HG02852 (cell line): ENCODE measurements at regions not wholly inside any gene's neighbourhood (a gene's known extent, or its start where the extent isn't known, plus 50 kb on each side); places are given as distances from the start of the nearest gene placed in this dataset.

Experiments used
- ATAC-seq: cut with Tn5 transposase; IDR thresholded peaks from one replicate; pipeline ENCODE4 v1.9.1; 2021; ENCODE audit warnings: mild to moderate bottlenecking, moderate library complexity; ENCODE audit not compliant: unreplicated experiment

DNA sequence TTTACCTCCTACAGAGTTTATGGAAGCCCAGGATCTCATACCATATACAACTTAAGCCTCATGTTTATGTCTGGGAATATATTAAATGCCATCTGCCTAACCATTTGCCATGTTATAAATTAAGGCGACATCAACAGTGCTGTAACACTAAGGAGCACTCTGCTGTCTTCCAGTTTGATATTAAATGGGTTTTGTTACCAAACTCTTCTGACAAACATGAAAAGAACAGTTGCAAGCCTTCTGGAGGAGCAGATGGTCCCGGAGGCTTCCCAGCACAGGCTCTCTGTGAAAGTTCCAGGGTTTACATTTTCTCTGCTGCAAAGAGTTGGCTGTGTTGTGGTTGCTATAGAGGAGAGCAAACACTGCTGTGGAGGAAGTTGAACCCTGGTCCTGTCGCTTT, 545.3 kb upstream of the SALL1 start:
- ATAC-seq: no peak

DNA sequence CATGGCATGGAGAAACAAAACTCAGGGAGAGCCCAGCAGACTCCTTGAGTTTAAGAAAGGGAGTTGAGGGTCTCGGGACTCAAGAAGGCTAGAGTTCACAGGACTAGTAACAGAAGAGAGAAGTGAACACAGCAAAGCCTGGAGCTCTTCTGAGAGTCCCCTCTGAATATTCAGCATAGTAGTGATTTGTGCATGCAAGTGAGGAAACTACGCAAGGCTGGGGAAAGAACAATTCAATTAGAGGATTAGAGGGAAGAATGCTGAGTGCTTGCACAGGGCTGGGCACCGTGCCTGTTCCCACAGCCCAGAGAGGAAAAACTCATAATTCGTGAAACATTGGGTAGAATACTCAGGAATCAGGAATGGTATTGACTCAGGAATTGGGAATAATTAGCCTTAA, 540.0 kb upstream of the SALL1 start:
- no peak for ATAC-seq

DNA sequence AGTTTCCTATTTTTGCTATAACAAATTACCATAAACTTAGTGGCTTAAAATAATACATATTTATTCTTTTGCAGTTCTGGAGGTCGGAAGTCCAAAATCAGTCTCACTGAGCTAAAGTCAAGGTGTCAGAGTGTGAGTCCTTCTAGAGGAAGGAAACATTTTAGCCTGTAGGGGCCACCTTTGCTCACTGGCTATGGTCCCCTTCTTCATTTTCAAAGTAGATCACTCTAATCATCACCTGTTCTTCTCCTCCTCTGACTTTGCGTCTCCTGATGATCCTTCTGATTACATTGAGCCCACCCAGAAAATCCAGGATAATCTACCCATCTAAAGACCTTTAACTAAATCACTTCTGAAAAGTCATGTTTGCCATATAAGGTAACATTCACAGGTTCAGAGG, 534.4 kb upstream of the SALL1 start:
- no peak for ATAC-seq

DNA sequence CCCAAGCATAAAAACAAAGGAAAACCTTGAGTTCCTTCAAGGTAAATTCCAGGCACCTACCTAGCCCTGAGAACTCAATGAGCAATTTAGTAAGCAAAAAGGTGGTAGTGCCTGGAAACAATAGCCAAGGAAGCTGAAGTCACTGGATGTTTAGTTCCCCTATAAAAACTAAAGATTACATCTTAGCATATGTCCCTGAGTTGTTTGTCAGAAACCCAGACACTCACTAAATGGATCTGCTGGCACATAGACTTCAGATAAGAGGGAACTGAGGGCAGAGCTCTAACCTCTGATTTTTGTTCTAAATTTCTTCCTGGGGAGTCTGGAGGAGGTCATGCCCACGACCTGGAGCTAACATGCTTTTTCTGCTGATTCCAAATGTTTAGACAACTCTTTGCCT, 532.8 kb upstream of the SALL1 start:
- no peak for ATAC-seq

DNA sequence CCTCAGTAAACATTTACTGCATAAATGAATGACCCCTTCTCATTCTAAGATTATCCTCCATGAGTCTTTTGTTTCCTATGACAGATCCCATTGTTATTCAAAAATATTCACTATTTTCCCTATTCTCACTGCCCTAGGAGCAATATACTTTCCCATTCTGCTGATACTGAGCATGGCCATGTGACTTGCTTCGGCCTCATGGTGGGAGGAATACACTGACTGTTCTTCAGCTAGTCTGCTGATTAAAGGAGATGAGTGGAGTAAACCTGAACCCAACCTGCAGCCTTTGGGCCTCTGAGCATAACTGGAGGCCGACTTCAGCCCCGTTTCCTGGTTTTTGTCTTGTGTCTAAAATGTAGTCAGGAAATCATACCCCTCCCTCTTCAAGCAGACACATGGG, 531.8 kb upstream of the SALL1 start:
- ATAC-seq: no peak

DNA sequence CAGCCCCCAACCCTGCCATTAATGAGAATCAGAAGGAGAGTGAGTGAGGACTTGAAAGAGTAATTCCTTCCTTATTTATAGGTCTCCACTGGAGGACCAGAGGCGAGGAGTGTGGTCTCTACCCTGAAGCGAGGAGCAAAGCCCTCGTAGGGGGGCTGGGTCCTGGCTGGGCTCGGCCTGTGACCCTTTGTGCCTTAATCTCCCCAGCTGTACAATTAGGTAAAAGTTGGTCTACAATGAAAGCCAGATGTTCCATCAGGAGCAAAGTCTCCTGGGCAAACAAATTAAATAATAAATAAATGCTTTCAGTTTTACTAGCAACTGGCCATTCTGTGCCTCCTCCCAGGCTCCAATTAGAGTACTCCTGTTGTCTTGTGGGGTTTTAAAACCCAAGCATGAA, 523.5 kb upstream of the SALL1 start:
- no peak for ATAC-seq

DNA sequence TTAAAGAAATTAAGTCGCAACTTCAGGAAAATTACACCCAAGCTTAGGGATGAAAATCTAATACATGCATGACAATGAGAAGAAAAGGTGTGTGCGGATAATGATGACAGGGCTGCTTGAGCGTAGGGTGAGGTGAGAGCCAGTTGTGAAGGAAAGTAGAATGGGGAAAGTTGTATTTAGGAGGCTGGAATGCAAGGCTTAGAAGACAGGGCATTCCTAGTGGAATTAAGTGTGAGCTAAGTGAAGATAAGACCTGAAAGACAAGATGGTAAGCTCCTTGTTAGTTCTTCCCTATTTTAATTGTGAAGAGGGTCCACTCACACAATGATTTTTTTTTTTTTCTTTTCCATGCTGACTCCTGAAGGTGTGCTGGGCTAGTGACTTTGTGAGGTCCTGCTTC, 519.5 kb upstream of the SALL1 start:
- ATAC-seq: no peak

DNA sequence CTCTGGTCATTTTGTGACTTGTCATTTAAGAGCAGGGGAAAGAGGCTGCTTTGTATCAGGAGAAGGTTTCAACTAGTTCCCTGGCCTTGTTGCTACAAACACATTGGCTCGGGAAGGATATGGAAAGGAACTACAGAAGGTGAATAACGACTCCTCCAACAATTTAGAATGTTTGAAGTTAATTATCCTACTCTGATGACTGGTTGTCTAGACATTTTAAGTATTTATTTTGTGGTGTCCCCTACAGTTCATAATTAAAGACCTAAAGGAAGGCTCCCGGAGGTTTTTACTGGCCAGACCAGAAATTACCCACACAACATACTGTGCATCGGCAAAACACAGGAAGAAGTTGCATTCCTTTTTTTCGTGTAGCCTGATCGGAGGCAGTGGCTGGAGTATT, 515.8 kb upstream of the SALL1 start:
- no peak for ATAC-seq

DNA sequence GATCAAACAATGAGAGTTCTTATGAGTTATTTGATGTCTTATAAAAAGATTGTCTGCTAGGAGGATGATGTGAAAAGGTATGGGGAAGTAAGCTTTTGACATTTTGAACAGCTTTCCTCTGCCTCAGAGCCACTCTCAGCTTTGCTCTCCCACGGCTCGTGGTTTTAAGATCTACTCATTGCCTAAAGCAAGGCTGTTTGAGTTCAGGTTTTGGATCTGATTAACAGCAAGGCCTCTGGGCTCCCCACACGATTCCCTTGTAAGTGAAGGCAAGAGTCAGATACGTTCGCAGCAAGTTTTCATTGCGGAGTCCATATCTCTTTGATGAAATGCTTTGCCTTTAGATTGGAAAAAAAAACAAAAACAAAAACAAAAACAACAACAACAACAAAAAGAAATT, 515.0 kb upstream of the SALL1 start:
- no peak for ATAC-seq

DNA sequence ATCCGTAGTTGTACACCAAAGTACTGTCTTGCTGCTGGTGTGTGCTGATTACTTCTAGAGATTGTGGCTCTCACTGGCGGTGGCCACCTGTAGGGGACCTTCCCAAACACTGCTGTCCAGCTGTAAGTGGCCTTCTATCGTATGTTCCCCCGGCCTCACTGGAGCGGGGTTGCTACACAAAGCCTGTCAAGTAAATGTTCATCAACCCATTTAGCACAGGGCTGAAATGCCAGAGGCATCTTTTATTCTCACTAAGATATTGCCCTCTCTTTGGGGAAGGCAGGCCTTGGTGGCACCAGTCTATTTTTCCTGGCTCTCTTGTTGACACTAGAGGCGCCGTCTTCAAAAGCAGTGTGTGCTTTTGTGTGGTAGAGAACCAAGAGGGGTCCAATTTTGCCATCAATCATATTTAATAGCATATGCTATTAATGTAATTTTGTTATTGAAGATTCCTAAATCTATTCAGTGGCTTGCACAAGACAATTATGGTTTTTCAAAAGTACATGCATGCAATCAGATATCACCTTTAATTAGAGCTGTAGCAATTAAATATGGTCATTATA, 514.4 kb upstream of the SALL1 start:
- no peak for ATAC-seq

DNA sequence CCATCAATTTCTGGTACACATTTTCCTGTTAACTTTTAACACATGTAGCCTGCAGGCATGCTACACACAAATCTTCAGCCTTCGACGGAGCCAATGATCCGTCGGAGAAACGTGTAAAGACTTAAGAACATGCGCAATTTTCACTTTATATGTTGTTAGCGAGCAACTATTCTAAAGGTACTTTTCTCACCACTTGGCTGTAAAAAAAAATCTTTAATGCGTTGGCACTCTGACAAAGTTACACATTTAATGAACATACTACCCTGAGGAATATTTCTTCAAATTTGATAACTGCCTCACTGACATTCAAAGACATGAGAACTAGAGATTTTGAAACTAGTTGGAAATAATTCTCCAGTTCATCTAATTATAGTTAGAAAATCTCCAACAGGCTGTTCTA, 507.5 kb upstream of the SALL1 start:
- no peak for ATAC-seq

DNA sequence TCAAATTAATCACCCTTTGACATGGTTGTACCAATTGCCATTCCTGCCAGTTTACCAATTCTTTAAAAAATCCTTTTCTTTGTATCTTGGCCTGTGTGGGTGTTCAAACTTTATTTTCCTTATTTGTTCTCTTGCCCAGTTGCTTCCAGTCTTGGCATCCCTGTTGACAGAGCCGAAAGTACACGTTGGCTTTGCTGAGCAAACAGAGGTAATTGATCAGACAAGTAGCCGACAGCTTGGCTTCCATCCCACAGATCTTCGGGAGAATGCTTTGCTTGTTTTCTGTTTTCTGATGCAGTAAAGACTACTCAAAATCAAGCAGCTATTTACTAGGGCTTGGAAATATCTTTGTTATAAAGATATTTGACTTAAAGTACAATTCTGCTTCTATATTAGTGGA, 506.8 kb upstream of the SALL1 start:
- ATAC-seq: no peak

DNA sequence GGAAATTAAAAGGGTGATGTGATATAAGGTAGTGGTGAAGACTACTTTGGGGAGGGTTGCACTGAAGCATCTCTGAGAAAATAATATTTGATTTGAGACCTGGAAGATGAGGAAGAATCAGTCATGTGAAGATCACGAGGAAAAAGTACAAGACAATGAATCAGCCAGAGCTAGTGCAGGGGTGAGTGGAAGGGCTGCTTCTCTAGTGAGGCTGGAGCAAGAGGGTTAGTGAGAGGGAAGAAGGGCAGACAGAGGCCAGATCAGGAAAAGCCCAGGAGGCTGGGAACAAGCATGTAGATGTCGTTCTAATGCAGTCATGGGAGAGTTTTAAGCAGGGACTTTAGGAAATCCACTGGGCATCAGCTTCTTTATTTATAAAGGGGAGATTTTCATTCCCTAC, 504.2 kb upstream of the SALL1 start:
- no peak for ATAC-seq

DNA sequence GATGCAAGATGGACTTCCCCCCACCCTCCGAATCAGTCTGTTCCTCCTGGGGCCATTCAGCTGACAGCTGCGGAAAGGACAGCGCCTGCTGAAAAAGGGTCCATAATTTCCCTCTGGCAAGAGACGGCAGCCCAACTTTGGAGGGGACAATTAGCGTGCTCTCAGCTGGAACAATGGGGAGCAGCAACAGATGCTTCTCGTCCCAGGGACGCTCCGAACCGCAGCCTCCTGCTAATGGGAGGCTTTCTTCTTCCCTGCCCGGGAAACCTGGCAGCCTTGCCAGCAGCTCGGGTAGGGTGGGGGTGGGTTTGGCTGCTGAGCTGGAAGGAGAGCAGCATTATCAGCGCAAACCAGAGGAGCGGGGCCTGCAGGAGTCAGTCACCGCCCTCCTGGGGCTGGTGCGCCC, 500.0 kb upstream of the SALL1 start:
- no peak for ATAC-seq

DNA sequence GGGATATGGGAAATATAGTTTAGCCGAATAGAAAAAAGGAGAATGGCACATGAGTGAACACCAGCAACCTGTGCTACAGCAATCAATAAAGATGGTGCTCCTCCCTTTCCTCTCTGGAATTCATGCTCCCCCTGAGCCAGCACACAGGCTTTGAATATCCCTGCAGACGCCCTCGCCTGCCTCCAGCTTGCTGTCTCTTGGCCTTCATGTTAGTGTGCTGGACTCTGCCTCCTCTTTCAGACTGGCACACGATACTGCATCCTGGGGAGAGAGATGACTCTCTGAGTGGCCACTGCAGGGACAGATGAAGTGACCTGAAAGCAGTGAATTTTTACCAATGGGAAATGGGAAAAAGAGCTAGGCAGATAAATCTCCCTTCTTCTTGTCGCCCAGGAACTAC, 498.6 kb upstream of the SALL1 start:
- ATAC-seq: no peak

DNA sequence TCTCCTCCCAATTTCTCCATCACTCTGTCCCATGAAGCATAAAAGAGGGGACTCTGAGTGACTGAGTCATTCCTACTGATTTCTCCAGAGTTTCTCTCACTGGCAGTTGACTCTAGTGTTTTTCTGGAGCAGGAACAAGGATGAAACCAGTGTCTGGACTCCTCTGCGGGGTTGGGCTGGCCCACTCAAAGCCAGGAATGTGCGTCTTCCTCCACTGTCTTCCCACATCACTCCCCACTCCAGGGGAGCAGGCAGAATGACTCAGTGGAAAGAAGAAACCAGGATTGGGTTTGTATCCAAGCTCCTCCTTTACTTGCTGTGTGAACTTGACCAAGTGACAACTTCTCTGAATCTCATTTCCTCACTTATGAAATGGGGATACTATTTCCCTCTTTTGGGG, 497.5 kb upstream of the SALL1 start:
- ATAC-seq: no peak

DNA sequence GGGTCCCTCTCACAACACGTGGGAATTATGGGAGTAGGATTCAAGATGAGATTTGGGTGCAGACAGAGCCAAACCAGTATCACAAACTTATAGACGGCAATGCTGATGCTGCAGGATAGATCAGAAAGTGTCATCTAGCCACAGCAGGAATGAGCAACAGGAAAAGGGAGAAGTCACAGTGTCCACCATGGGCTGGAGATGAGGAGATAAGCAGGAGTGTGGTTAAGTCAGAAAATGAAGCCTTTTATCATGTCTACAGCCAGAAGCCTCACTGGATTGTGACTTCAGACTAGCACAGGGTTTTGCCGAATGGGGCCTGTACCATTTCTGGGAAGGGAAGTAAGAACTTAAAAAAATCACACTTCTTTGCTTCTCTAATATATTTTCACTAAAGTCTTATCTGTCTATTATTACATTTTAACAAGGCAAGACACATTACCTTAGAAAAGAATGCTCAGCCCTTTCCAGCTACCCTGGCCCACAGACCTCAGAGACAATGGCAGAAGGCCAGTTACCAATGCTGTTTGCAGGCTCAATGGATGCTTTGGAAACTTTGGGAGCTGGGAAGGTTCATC, 490.2 kb upstream of the SALL1 start:
- no peak for ATAC-seq

DNA sequence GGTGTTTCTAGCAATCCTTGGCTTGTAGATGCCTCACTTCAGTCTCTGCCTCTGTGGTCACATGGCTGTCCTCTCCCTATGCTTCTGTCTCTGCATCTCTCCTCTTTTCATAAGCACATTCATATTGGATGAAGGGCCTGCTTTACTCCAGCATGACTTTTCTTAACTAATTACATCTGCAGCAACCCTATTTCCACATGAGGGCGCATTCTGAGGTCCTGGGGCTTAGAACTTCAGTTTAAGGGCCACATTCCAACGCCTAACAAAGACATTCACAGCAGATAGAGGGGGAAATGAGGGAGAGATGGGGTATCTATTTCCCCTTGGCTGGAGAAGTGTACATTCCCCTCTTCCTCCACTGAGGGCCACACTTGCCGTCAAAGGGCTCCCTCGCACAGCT, 489.1 kb upstream of the SALL1 start:
- ATAC-seq: no peak

DNA sequence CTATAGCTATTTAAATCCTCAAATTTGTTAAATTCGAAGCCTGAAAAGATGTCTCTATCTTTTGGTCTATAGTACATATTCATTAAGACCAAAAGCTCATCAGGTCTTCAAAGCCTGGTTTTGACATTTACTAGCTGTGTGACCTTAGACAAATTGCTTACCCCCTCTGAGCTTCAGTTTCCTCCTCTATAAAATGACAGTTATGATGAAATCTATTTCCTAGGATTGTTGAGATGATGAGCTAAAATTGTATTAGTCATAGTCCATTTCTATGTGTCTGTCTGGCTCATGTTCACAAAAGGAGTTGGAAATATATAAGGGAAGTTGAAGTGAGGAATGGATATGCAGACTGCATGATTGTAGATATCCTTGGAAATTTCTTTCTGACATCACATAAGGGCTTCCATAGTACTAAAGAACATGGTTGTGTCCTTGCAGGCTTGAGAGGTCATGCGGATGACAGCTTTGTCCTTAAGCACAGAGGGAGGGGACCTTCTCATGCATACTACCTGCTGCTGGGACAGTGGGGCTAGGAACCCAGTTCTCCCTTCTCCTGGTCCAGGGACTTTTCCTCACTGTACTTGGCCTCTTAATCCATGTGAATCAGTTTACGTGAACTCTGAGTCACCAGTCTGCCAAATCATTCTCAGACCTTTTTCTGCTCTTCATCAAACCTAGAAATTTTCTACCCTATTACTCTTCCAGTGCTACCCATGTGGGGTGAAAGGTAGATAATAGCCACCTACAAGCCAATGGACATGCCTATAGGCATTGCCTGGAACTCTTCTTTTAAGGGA, 487.5 kb upstream of the SALL1 start:
- no peak for ATAC-seq

DNA sequence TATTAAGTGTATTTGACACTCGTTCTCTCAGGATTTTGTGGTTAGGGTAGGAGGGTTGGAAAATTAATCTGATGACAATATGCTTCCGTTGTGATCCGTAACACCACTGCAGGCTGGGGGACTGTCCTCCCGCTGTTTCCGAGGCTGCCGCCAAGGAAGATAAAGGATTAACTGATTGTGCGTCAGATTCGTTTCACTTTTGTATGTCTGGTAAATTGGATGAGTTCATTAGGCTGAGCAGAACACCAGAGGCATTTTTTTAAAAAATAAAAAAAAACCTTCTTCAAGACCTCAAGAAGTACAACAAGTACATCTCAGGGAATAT, 486.7 kb upstream of the SALL1 start:
- ATAC-seq: no peak

DNA sequence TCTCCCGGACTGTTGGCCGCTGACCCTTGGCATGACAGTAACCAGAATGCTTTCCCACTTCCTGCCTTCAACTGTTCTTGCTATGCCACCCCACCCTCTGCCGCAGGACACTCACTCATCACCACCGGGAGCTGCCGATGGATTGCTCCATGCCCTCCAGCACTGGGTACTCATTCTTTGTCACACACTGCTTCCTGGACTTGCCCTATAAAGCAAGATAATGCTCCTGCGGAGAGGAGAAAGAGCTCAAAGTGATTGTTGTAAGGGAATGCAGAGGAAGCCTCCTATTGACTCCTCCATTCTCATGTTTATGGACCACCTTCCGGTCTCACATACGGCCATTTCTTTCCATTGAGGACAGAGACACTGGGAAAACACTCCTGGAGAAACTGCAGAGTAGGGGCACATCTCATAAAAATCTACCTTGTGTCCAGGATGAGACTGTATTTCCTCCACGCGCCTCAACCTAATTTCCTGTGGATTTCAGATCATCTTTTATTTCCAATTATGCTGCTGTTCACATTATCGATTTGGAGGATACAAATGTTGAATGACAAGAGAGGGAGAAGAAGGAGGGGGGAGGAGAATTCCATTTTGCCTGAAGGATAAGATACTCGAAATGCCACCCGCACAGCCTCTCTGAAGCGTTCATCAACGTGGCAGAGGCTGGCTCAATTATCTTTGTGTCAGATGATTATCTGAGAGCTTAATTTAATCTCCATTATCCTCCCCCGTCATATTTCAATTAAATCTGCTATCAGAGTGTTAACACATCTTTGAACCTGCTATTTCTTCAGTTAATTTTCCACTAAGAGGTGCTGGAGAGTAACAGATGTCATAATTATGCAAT, 486.1 kb upstream of the SALL1 start:
- ATAC-seq: no peak

DNA sequence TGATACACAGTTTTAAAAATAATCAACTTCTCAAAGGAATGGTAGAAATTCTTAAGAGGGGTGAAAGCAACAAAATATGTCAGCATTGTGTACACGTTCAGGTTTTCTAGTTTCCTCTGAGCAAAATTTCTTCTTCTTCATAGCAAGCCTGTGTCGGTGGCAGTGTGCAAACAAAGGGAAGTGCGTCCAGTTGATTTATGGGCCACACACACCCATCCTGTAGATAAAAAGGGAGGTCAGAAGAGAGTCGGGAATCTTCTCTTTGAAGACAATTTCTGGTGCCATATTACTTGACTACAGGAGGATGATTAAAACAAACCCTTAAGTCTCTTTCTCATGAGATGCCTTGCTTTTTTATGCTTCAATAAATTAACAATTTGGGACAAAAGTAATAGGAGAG, 484.1 kb upstream of the SALL1 start:
- ATAC-seq: no peak
